ENCODE measurements at regions not wholly inside any gene's neighbourhood (a gene's known extent, or its start where the extent isn't known, plus 50 kb on each side); places are given as distances from the start of the nearest gene placed in this dataset.

GRCh38 chr18:41719808-41720207 lies 235.2 kb upstream of the PIK3C3 start:
- no peak for DNase-seq
- Histone ChIP-seq H3K4me1 (no peaks in the 10 kb centered on the region), H3K36me3 (no peaks in the 10 kb centered on the region), H3K27me3 (ENCODE audit: low read depth) (no peaks in the 10 kb centered on the region), H3K27ac (no peak overlapping the region), H3K9me3 (no peaks in the 10 kb centered on the region), H3K4me3 (no peak overlapping the region)
- intact Hi-C loops (cut with DNase I), result no loop called here
- ATAC-seq, result no peak
- no peak for TF ChIP-seq CTCF (IDR thresholded peaks at IDR 0.05)

- DNase-seq (no peak), ATAC-seq (no peak)
- H3K4me1 ChIP-seq, result no peaks in the 10 kb centered on the region
- no peaks in the 10 kb centered on the region for H3K9me3 ChIP-seq
- H3K27me3 ChIP-seq (ENCODE audit: low read depth), result no peaks in the 10 kb centered on the region
- intact Hi-C loops (cut with DNase I), result no loop called here
- TF ChIP-seq CTCF (IDR thresholded peaks at IDR 0.05), result no peak
- H3K4me3 ChIP-seq, result no peak overlapping the region
- H3K36me3 ChIP-seq, result no peaks in the 10 kb centered on the region
- H3K27ac ChIP-seq, result no peak overlapping the region
Observed at GRCh38 chr18:41714872-41715271, 240.2 kb upstream of the PIK3C3 start.

- TF ChIP-seq CTCF (IDR thresholded peaks at IDR 0.05), result no peak
- ATAC-seq (no peak), DNase-seq (no peak)
- H3K36me3 ChIP-seq, result no peaks in the 10 kb centered on the region
- H3K4me1 ChIP-seq, result no peaks in the 10 kb centered on the region
- H3K27me3 ChIP-seq (ENCODE audit: low read depth), result no peaks in the 10 kb centered on the region
- H3K9me3 ChIP-seq, result no peaks in the 10 kb centered on the region
- H3K27ac ChIP-seq, result no peak overlapping the region
- no peak overlapping the region for H3K4me3 ChIP-seq
- intact Hi-C loops (cut with DNase I), result no loop called here
Observed at GRCh38 chr18:41713969-41714825, 240.8 kb upstream of the PIK3C3 start.

- no peak overlapping the region for H3K27ac ChIP-seq
Observed at GRCh38 chr18:41706301-41706700, 248.7 kb upstream of the PIK3C3 start.

GRCh38 chr18:41703744-41704530 lies 251.1 kb upstream of the PIK3C3 start:
- Histone ChIP-seq H3K36me3 (no peaks in the 10 kb centered on the region), H3K4me1 (no peaks in the 10 kb centered on the region), H3K4me3 (no peak overlapping the region), H3K9me3 (no peaks in the 10 kb centered on the region), H3K27ac (no peak overlapping the region), H3K27me3 (ENCODE audit: low read depth) (no peaks in the 10 kb centered on the region)
- intact Hi-C loops (cut with DNase I), result no loop called here
- no peak for TF ChIP-seq CTCF (IDR thresholded peaks at IDR 0.05)
- ATAC-seq, result no peak
- DNase-seq, result no peak

More at GRCh38 chr18:41706301-41706700, 248.7 kb upstream of the PIK3C3 start:
- DNase-seq, result no peak
- Histone ChIP-seq H3K4me3 (no peak overlapping the region), H3K27me3 (ENCODE audit: low read depth) (no peaks in the 10 kb centered on the region), H3K9me3 (no peaks in the 10 kb centered on the region), H3K36me3 (no peaks in the 10 kb centered on the region), H3K4me1 (no peaks in the 10 kb centered on the region)
- no peak for ATAC-seq
- intact Hi-C loops (cut with DNase I), result no loop called here
- TF ChIP-seq CTCF (IDR thresholded peaks at IDR 0.05), result no peak
